SK-N-MC (cell line): ENCODE measurements at regions not wholly inside any gene's neighbourhood (a gene's known extent, or its start where the extent isn't known, plus 50 kb on each side); places are given as distances from the start of the nearest gene placed in this dataset.

Experiments
- EZH2 ChIP-seq: fragments of 200-600 bp; sonication (generic); IDR thresholded peaks from one replicate; pipeline ENCODE4 v1.6.1; 2017; ENCODE audit warnings: antibody characterized with exemption
- POLR2AphosphoS5 ChIP-seq: IDR thresholded peaks from 2 replicates; pipeline ENCODE4 v1.6.1; 2012; ENCODE audit warnings: mild to moderate bottlenecking, low read depth, low read length, borderline replicate concordance

- TF ChIP-seq EZH2 (no peak), POLR2AphosphoS5 (peak; percentile 56; the same call in 1 of the 2 replicates)
Measured at GRCh38 chr7:17654940-17655339, 285.4 kb downstream of the SNX13 start.
